PC-9 (cell line): ENCODE measurements at regions not wholly inside any gene's neighbourhood (a gene's known extent, or its start where the extent isn't known, plus 50 kb on each side); places are given as distances from the start of the nearest gene placed in this dataset.

Source experiments
- BruUV-seq: library from RNA; stranded (reverse); fragments of 400-500 nt; replicated peaks from 2 replicates; lab custom pipeline; 2021; lab: Mats Ljungman, UMichigan
- CTCF ChIA-PET: fragments of 300-600 bp; sonication (Branson Sonifier 250); formaldehyde crosslinking; loops from one replicate; lab custom pipeline; 2022; ENCODE audit warnings: antibody characterized with exemption; lab: Charles Lee
- POLR2A ChIA-PET: fragments of 300-600 bp; sonication (Branson Sonifier 250); formaldehyde crosslinking; loops from one replicate; lab custom pipeline; 2022; ENCODE audit warnings: antibody characterized with exemption; ENCODE audit not compliant: unreplicated experiment; lab: Charles Lee
- DNase-seq, 2 experiments: peaks; one replicate each; pipeline versions ENCODE4 v3.0.0 to v3.0.0-alpha.2; 2015 to 2022; ENCODE audit warnings: mixed read lengths in 1 of 2
- H2AFZ ChIP-seq: fragments of 200-600 bp; sonication (generic); 2 replicates; pipeline ENCODE4 v1.8.1; 2017; ENCODE audit warnings: antibody characterized with exemption
- H3F3A ChIP-seq: fragments of 200-600 bp; sonication (generic); 2 replicates; pipeline ENCODE4 v1.8.1; 2017; ENCODE audit warnings: antibody characterized with exemption, mild to moderate bottlenecking, low read depth; ENCODE audit not compliant: insufficient read depth
- H3K27ac ChIP-seq: fragments of 200-600 bp; sonication (generic); 2 replicates; pipeline ENCODE4 v1.6.1; 2016; ENCODE audit warnings: mixed run types
- H3K27me3 ChIP-seq: fragments of 200-600 bp; sonication (generic); 2 replicates; pipeline ENCODE4 v1.6.1; 2016; ENCODE audit warnings: low read depth, mixed run types; ENCODE audit not compliant: insufficient read depth
- H3K36me3 ChIP-seq: fragments of 200-600 bp; sonication (generic); 2 replicates; pipeline ENCODE4 v1.6.1; 2016; ENCODE audit warnings: low read depth, mixed run types
- H3K4me1 ChIP-seq: fragments of 200-600 bp; sonication (generic); replicated peaks from 2 replicates; pipeline ENCODE4 v1.6.1; 2016; ENCODE audit warnings: mixed run types; ENCODE audit not compliant: insufficient read depth
- H3K4me2 ChIP-seq: fragments of 200-600 bp; sonication (generic); 2 replicates; pipeline ENCODE4 v1.6.1; 2017; ENCODE audit warnings: mixed run types
- H3K4me3 ChIP-seq: fragments of 200-600 bp; sonication (generic); 2 replicates; pipeline ENCODE4 v1.6.1; 2016; ENCODE audit warnings: mixed run types
- H3K79me2 ChIP-seq: fragments of 200-600 bp; sonication (generic); 2 replicates; pipeline ENCODE4 v1.6.1; 2017; ENCODE audit warnings: low read depth, mixed run types
- H3K9me2 ChIP-seq: fragments of 200-600 bp; sonication (generic); 2 replicates; pipeline ENCODE4 v1.8.1; 2017; ENCODE audit warnings: mild to moderate bottlenecking; ENCODE audit not compliant: insufficient read depth
- H3K9me3 ChIP-seq: fragments of 200-600 bp; sonication (generic); 2 replicates; pipeline ENCODE4 v1.8.1; 2016; ENCODE audit warnings: low read depth; ENCODE audit not compliant: insufficient read depth
- H4K20me1 ChIP-seq: fragments of 200-600 bp; sonication (generic); 2 replicates; pipeline ENCODE4 v1.8.1; 2017; ENCODE audit not compliant: insufficient read depth
- CTCF ChIP-seq: fragments of 200-600 bp; sonication (generic); conservative IDR thresholded peaks from 2 replicates; pipeline ENCODE4 v1.6.1; 2017; ENCODE audit warnings: mixed run types, antibody characterized with exemption, mild to moderate bottlenecking, moderate library complexity
- EZH2 ChIP-seq: fragments of 200-600 bp; sonication (generic); IDR thresholded peaks from 2 replicates; pipeline ENCODE4 v1.8.0; 2017; ENCODE audit warnings: antibody characterized with exemption, low read depth
- intact Hi-C: fragments of 100-400 bp; cut with micrococcal nuclease; formaldehyde crosslinking; loops from one replicate; pipeline ENCODE4 v1.10.0; 2022; ENCODE audit not compliant: unreplicated experiment

GRCh38 chr13:54591540-54591939, 1562.9 kb downstream of the OLFM4 start:
- Histone ChIP-seq H3K27ac (no peak overlapping the region), H3K4me3 (no peak overlapping the region), H3K36me3 (no peaks in the 10 kb centered on the region), H3K27me3 (no peaks in the 10 kb centered on the region), H3K4me2 (no peak overlapping the region), H3K9me2 (no peaks in the 10 kb centered on the region), H3K4me1 (no peaks in the 10 kb centered on the region), H4K20me1 (no peaks in the 10 kb centered on the region), H2AFZ (no peak overlapping the region), H3K79me2 (no peaks in the 10 kb centered on the region), H3F3A (no peaks in the 10 kb centered on the region), H3K9me3 (no peaks in the 10 kb centered on the region)
- ChIA-PET POLR2A (no interaction called here), CTCF (no interaction called here)
- BruUV-seq = no TSS peak
- intact Hi-C loops = no loop called here
- TF ChIP-seq EZH2 (no peak), CTCF (no peak)
- no peak for DNase-seq

GRCh38 chr13:54592201-54592600, 1563.6 kb downstream of the OLFM4 start:
- CTCF ChIA-PET = no interaction called here
- Histone ChIP-seq H3K79me2 (no peaks in the 10 kb centered on the region), H2AFZ (no peak overlapping the region), H3K9me2 (no peaks in the 10 kb centered on the region), H3K4me1 (no peaks in the 10 kb centered on the region), H3K27me3 (no peaks in the 10 kb centered on the region), H3K4me3 (no peak overlapping the region), H3K27ac (no peak overlapping the region), H3K36me3 (no peaks in the 10 kb centered on the region), H3F3A (no peaks in the 10 kb centered on the region), H4K20me1 (no peaks in the 10 kb centered on the region), H3K4me2 (no peak overlapping the region), H3K9me3 (no peaks in the 10 kb centered on the region)
- BruUV-seq = no TSS peak
- TF ChIP-seq CTCF (no peak), EZH2 (no peak)
- intact Hi-C loops = no loop called here
- DNase-seq = no peak
- POLR2A ChIA-PET = no interaction called here

GRCh38 chr13:54593504-54593903, 1564.9 kb downstream of the OLFM4 start:
- TF ChIP-seq CTCF (no peak), EZH2 (no peak)
- Histone ChIP-seq H3K4me1 (no peaks in the 10 kb centered on the region), H3K9me2 (no peaks in the 10 kb centered on the region), H4K20me1 (no peaks in the 10 kb centered on the region), H3K36me3 (no peaks in the 10 kb centered on the region), H2AFZ (no peak overlapping the region), H3K4me3 (no peak overlapping the region), H3F3A (no peaks in the 10 kb centered on the region), H3K9me3 (no peaks in the 10 kb centered on the region), H3K27me3 (no peaks in the 10 kb centered on the region), H3K79me2 (no peaks in the 10 kb centered on the region), H3K4me2 (no peak overlapping the region), H3K27ac (no peak overlapping the region)
- ChIA-PET POLR2A (no interaction called here), CTCF (no interaction called here)
- intact Hi-C loops = no loop called here
- no peak for DNase-seq
- BruUV-seq = no TSS peak
